DND-41 (cell line): ENCODE measurements at regions not wholly inside any gene's neighbourhood (a gene's known extent, or its start where the extent isn't known, plus 50 kb on each side); places are given as distances from the start of the nearest gene placed in this dataset.

Experiments used
- ATAC-seq: fragments of 200-7000 bp; cut with Tn5 transposase; 3 replicates; pipeline ENCODE4 v1.9.1; 2021; ENCODE audit warnings: low read depth; ENCODE audit not compliant: insufficient read depth
- DNase-seq: peaks from one replicate; pipeline ENCODE4 v3.0.0-alpha.2; 2020
- H2AFZ ChIP-seq: 2 replicates; pipeline ENCODE4 v1.6.0; 2012; ENCODE audit warnings: low read depth, low read length
- H3K27ac ChIP-seq: 2 replicates; pipeline ENCODE4 v1.5.1; 2012; ENCODE audit warnings: low read length, inconsistent platforms
- H3K27me3 ChIP-seq: fragments of 200-600 bp; sonication (generic); 2 replicates; pipeline ENCODE4 v1.6.0; 2012; ENCODE audit warnings: low read length, mild to moderate bottlenecking, inconsistent platforms; ENCODE audit not compliant: insufficient read depth, poor library complexity
- H3K36me3 ChIP-seq: 2 replicates; pipeline ENCODE4 v1.5.1; 2012; ENCODE audit warnings: low read length, inconsistent platforms; ENCODE audit not compliant: insufficient read depth
- H3K4me1 ChIP-seq: 2 replicates; pipeline ENCODE4 v1.5.1; 2012; ENCODE audit warnings: mild to moderate bottlenecking, low read length; ENCODE audit not compliant: insufficient read depth
- H3K4me2 ChIP-seq: 2 replicates; pipeline ENCODE4 v1.6.0; 2012; ENCODE audit warnings: mild to moderate bottlenecking, moderate library complexity, low read length, inconsistent platforms; ENCODE audit not compliant: insufficient read depth
- H3K4me3 ChIP-seq, 2 experiments: fragments of 200-600 bp in 1 of 2; shearing (Covaris generic) in 1 of 2; 2 replicates each; pipeline ENCODE4 v1.5.1; 2012 to 2016; ENCODE audit warnings: inconsistent platforms in 2 of 2, low read length in 2 of 2, mild to moderate bottlenecking in 2 of 2, low read depth in 1 of 2, moderate library complexity in 1 of 2
- H3K79me2 ChIP-seq: 2 replicates; pipeline ENCODE4 v1.6.0; 2012; ENCODE audit warnings: low read length, inconsistent platforms; ENCODE audit not compliant: insufficient read depth
- H3K9ac ChIP-seq: 2 replicates; pipeline ENCODE4 v1.6.0; 2012; ENCODE audit warnings: low read depth, mild to moderate bottlenecking, inconsistent platforms, low read length, moderate library complexity
- H3K9me3 ChIP-seq: 2 replicates; pipeline ENCODE4 v1.5.1; 2012; ENCODE audit warnings: low read length, moderate library complexity, mild to moderate bottlenecking, inconsistent platforms; ENCODE audit not compliant: insufficient read depth, severe bottlenecking
- H4K20me1 ChIP-seq: 2 replicates; pipeline ENCODE4 v1.6.0; 2012; ENCODE audit warnings: low read length; ENCODE audit not compliant: insufficient read depth
- EZH2 ChIP-seq: IDR thresholded peaks from 3 replicates; pipeline ENCODE4 v1.6.1; 2012; ENCODE audit warnings: borderline replicate concordance, low read depth, mild to moderate bottlenecking, moderate library complexity, low read length, inconsistent platforms; ENCODE audit not compliant: severe bottlenecking
- TF ChIP-seq, protein P1 (sequence below): IDR thresholded peaks from 2 replicates; pipeline ENCODE4 v1.5.1; 2012; ENCODE audit warnings: borderline replicate concordance, low read length, moderate library complexity, mild to moderate bottlenecking; ENCODE audit not compliant: poor library complexity, severe bottlenecking; ENCODE audit errors: extremely low read depth

- Histone ChIP-seq H3K9me3 (no peaks in the 10 kb centered on the region), H3K79me2 (no peaks in the 10 kb centered on the region), H3K36me3 (no peaks in the 10 kb centered on the region), H3K4me1 (no peaks in the 10 kb centered on the region), H3K27me3 (peaks cover 1% of the 10 kb centered on the region), H3K4me2 (no peak overlapping the region), H3K27ac (no peak overlapping the region), H4K20me1 (no peaks in the 10 kb centered on the region), H3K4me3 (no peak overlapping the region), H2AFZ (no peak overlapping the region), H3K9ac (no peak overlapping the region)
- DNase-seq (no peak), ATAC-seq (no peak)
- no peak for TF ChIP-seq EZH2
- TF ChIP-seq, protein P1, sequence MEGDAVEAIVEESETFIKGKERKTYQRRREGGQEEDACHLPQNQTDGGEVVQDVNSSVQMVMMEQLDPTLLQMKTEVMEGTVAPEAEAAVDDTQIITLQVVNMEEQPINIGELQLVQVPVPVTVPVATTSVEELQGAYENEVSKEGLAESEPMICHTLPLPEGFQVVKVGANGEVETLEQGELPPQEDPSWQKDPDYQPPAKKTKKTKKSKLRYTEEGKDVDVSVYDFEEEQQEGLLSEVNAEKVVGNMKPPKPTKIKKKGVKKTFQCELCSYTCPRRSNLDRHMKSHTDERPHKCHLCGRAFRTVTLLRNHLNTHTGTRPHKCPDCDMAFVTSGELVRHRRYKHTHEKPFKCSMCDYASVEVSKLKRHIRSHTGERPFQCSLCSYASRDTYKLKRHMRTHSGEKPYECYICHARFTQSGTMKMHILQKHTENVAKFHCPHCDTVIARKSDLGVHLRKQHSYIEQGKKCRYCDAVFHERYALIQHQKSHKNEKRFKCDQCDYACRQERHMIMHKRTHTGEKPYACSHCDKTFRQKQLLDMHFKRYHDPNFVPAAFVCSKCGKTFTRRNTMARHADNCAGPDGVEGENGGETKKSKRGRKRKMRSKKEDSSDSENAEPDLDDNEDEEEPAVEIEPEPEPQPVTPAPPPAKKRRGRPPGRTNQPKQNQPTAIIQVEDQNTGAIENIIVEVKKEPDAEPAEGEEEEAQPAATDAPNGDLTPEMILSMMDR, result no peak
Observed at GRCh38 chr2:88925770-88926462, 234.4 kb downstream of the RPIA start.

GRCh38 chr2:88927128-88927527, 235.7 kb downstream of the RPIA start:
- TF ChIP-seq, protein P1, result no peak
- TF ChIP-seq EZH2, result no peak
- no peaks in the 10 kb centered on the region for H4K20me1 ChIP-seq
- H3K9ac ChIP-seq, result no peak overlapping the region
- no peaks in the 10 kb centered on the region for H3K36me3 ChIP-seq
- DNase-seq (no peak), ATAC-seq (no peak)
- H3K27me3 ChIP-seq, result peaks cover 5% of the 10 kb centered on the region
- no peaks in the 10 kb centered on the region for H3K9me3 ChIP-seq
- H2AFZ ChIP-seq, result no peak overlapping the region
- no peaks in the 10 kb centered on the region for H3K79me2 ChIP-seq
- no peak overlapping the region for H3K4me2 ChIP-seq
- no peaks in the 10 kb centered on the region for H3K4me1 ChIP-seq
- H3K27ac ChIP-seq, result no peak overlapping the region
- no peak overlapping the region for H3K4me3 ChIP-seq

DNA sequence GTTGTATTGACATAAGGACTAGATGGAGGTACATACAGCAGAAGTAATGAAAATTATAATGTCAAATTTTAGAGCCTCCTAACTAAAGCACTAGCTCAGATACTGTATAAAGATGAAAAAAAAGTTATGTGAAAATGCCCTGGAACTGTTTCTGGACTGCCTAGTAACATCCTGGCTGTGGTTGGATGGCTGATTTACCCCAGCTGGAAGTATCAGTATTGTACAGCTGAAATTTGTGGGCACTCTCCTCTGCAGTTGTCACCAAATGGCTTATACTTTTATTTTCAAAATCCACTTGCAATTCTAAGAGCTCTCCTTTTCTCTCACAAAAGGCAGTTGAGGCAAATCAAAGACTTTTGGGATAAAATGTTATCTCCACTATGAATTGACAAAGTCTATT, 239.2 kb downstream of the RPIA start:
- Histone ChIP-seq H2AFZ (no peak overlapping the region), H3K79me2 (no peaks in the 10 kb centered on the region), H3K9ac (no peak overlapping the region), H3K27ac (no peak overlapping the region), H4K20me1 (no peaks in the 10 kb centered on the region), H3K4me2 (no peak overlapping the region), H3K4me1 (no peaks in the 10 kb centered on the region), H3K4me3 (no peak overlapping the region), H3K9me3 (no peaks in the 10 kb centered on the region), H3K36me3 (no peaks in the 10 kb centered on the region), H3K27me3 (peaks cover 9% of the 10 kb centered on the region)
- no peak for ATAC-seq
- DNase-seq, result no peak
- TF ChIP-seq, protein P1, result no peak
- no peak for TF ChIP-seq EZH2
